Subcutaneous abdominal adipose tissue (tissue), 5 donors: ENCODE measurements at regions not wholly inside any gene's neighbourhood (a gene's known extent, or its start where the extent isn't known, plus 50 kb on each side); places are given as distances from the start of the nearest gene placed in this dataset.
A peak's percentile ranks its signal among the peaks of the same experiment; 100 is the strongest.

Source experiments
- H3K27ac ChIP-seq: one replicate; pipeline ENCODE4 v1.7.0; 2013; ENCODE audit warnings: low read depth, mild to moderate bottlenecking, inconsistent platforms, low read length, moderate library complexity
- H3K27me3 ChIP-seq, 5 donors: one replicate each; pipeline ENCODE4 v1.7.0; 2013; ENCODE audit warnings: low read length in 5 of 5, inconsistent platforms in 1 of 5; ENCODE audit not compliant: control insufficient read depth in 5 of 5, insufficient read depth in 4 of 5
- H3K36me3 ChIP-seq, 5 donors: one replicate each; pipeline ENCODE4 v1.7.0; 2013; ENCODE audit warnings: low read length in 5 of 5; ENCODE audit not compliant: control insufficient read depth in 5 of 5, insufficient read depth in 5 of 5
- H3K4me1 ChIP-seq, 5 donors: one replicate each; pipeline ENCODE4 v1.7.0; 2013; ENCODE audit warnings: low read length in 5 of 5, mild to moderate bottlenecking in 3 of 5, moderate library complexity in 1 of 5; ENCODE audit not compliant: control insufficient read depth in 5 of 5, insufficient read depth in 5 of 5
- H3K4me3 ChIP-seq, 5 donors: one replicate each; pipeline ENCODE4 v1.7.0; 2013; ENCODE audit warnings: low read length in 5 of 5, low read depth in 1 of 5
- H3K9ac ChIP-seq, 5 donors: one replicate each; pipeline ENCODE4 v1.7.0; 2013; ENCODE audit warnings: low read length in 5 of 5, mild to moderate bottlenecking in 4 of 5, moderate library complexity in 3 of 5
- H3K9me3 ChIP-seq, 5 donors: one replicate each; pipeline ENCODE4 v1.7.0; 2013; ENCODE audit warnings: low read length in 5 of 5; ENCODE audit not compliant: control insufficient read depth in 5 of 5
- donor health status: healthy.
- donor health status: healthy.
- donor health status: healthy.
- donor health status: healthy.
- donor health status: healthy.

- Histone ChIP-seq H3K4me1 (no peaks in the 10 kb centered on the region), H3K9ac (no peak overlapping the region), H3K9me3 (peaks cover 0 to 6% (median 0%) of the 10 kb centered on the region in 5 donors), H3K27me3 (no peaks in the 10 kb centered on the region), H3K27ac (no peak overlapping the region), H3K4me3 (no peak overlapping the region), H3K36me3 (no peaks in the 10 kb centered on the region)
These were observed 587.1 kb upstream of the FTMT start for GRCh38 chr5:121264605-121265004.

GRCh38 chr5:121271546-121271945, 580.1 kb upstream of the FTMT start:
- no peak overlapping the region for H3K9ac ChIP-seq
- no peaks in the 10 kb centered on the region for H3K36me3 ChIP-seq
- no peaks in the 10 kb centered on the region for H3K9me3 ChIP-seq
- H3K4me1 ChIP-seq: no peaks in the 10 kb centered on the region
- no peak overlapping the region for H3K4me3 ChIP-seq
- no peaks in the 10 kb centered on the region for H3K27me3 ChIP-seq
- no peak overlapping the region for H3K27ac ChIP-seq

- Histone ChIP-seq H3K36me3 (no peaks in the 10 kb centered on the region), H3K27me3 (no peaks in the 10 kb centered on the region), H3K4me1 (no peaks in the 10 kb centered on the region), H3K9me3 (no peaks in the 10 kb centered on the region), H3K9ac (no peak overlapping the region), H3K4me3 (no peak overlapping the region), H3K27ac (no peak overlapping the region)
These were observed 577.7 kb upstream of the FTMT start for GRCh38 chr5:121273833-121274433.

GRCh38 chr5:121279801-121280200, 571.9 kb upstream of the FTMT start:
- Histone ChIP-seq H3K27me3 (no peaks in the 10 kb centered on the region), H3K4me1 (no peaks in the 10 kb centered on the region), H3K36me3 (no peaks in the 10 kb centered on the region), H3K4me3 (no peak overlapping the region), H3K9me3 (peaks cover 0 to 4% (median 0%) of the 10 kb centered on the region in 5 donors), H3K9ac (no peak overlapping the region), H3K27ac (no peak overlapping the region)

GRCh38 chr5:121285801-121286521, 565.7 kb upstream of the FTMT start:
- Histone ChIP-seq H3K36me3 (no peaks in the 10 kb centered on the region), H3K4me1 (peaks cover 0 to 13% (median 7%) of the 10 kb centered on the region in 5 donors), H3K27me3 (no peaks in the 10 kb centered on the region), H3K9me3 (peaks cover 0 to 4% (median 0%) of the 10 kb centered on the region in 5 donors), H3K27ac (no peak overlapping the region), H3K9ac (peak overlapping the region in 1 of 5 donors; percentile 24), H3K4me3 (no peak overlapping the region)

- Histone ChIP-seq H3K9me3 (no peaks in the 10 kb centered on the region), H3K4me1 (peaks cover 0 to 13% (median 7%) of the 10 kb centered on the region in 5 donors), H3K9ac (no peak overlapping the region), H3K27me3 (no peaks in the 10 kb centered on the region), H3K27ac (no peak overlapping the region), H3K4me3 (no peak overlapping the region), H3K36me3 (no peaks in the 10 kb centered on the region)
These were observed 562.9 kb upstream of the FTMT start for GRCh38 chr5:121288781-121289180.

- Histone ChIP-seq H3K9ac (no peak overlapping the region), H3K9me3 (no peaks in the 10 kb centered on the region), H3K27me3 (no peaks in the 10 kb centered on the region), H3K4me1 (no peaks in the 10 kb centered on the region), H3K27ac (no peak overlapping the region), H3K4me3 (no peak overlapping the region), H3K36me3 (no peaks in the 10 kb centered on the region)
These were observed 559.0 kb upstream of the FTMT start for GRCh38 chr5:121292664-121293063.

- no peak overlapping the region for H3K27ac ChIP-seq
- H3K36me3 ChIP-seq: no peaks in the 10 kb centered on the region
- H3K9me3 ChIP-seq: no peaks in the 10 kb centered on the region
- no peak overlapping the region for H3K9ac ChIP-seq
- no peak overlapping the region for H3K4me3 ChIP-seq
- H3K4me1 ChIP-seq: no peaks in the 10 kb centered on the region
- no peaks in the 10 kb centered on the region for H3K27me3 ChIP-seq
These were observed 555.3 kb upstream of the FTMT start for GRCh38 chr5:121296356-121296755.

- no peaks in the 10 kb centered on the region for H3K9me3 ChIP-seq
- no peaks in the 10 kb centered on the region for H3K36me3 ChIP-seq
- H3K4me1 ChIP-seq: no peaks in the 10 kb centered on the region
- no peak overlapping the region for H3K9ac ChIP-seq
- no peaks in the 10 kb centered on the region for H3K27me3 ChIP-seq
- H3K4me3 ChIP-seq: no peak overlapping the region
- H3K27ac ChIP-seq: no peak overlapping the region
These were observed 552.5 kb upstream of the FTMT start for GRCh38 chr5:121299153-121299552.

GRCh38 chr5:121304838-121305237, 546.8 kb upstream of the FTMT start:
- no peak overlapping the region for H3K27ac ChIP-seq
- no peaks in the 10 kb centered on the region for H3K4me1 ChIP-seq
- no peaks in the 10 kb centered on the region for H3K9me3 ChIP-seq
- no peak overlapping the region for H3K4me3 ChIP-seq
- H3K36me3 ChIP-seq: no peaks in the 10 kb centered on the region
- no peak overlapping the region for H3K9ac ChIP-seq
- H3K27me3 ChIP-seq: no peaks in the 10 kb centered on the region
